Ascending aorta (tissue), 2 donors: ENCODE measurements at regions not wholly inside any gene's neighbourhood (a gene's known extent, or its start where the extent isn't known, plus 50 kb on each side); places are given as distances from the start of the nearest gene placed in this dataset.

ENCODE experiments used
- DNase-seq, 2 donors: peaks; one replicate each; pipeline ENCODE4 v3.0.0-alpha.2; 2019; ENCODE audit warnings: low spot score in 2 of 2
- H3K27ac ChIP-seq, 2 donors: fragments of 200-600 bp; sonication (generic); one replicate each; pipeline ENCODE4 v1.5.1; 2016 to 2017; ENCODE audit warnings: mild to moderate bottlenecking in 1 of 2
- H3K27me3 ChIP-seq: fragments of 200-600 bp; sonication (generic); one replicate; pipeline ENCODE4 v1.5.1; 2017
- H3K36me3 ChIP-seq, 2 donors: fragments of 200-600 bp; sonication (generic); one replicate each; pipeline ENCODE4 v1.5.1; 2016
- H3K4me1 ChIP-seq, 2 donors: fragments of 200-600 bp; sonication (generic); one replicate each; pipeline ENCODE4 v1.5.1; 2016 to 2017; ENCODE audit warnings: mild to moderate bottlenecking in 1 of 2
- H3K4me3 ChIP-seq, 2 donors: fragments of 200-600 bp; sonication (generic); one replicate each; pipeline ENCODE4 v1.5.1; 2016 to 2017; ENCODE audit warnings: mild to moderate bottlenecking in 1 of 2
- H3K9me3 ChIP-seq, 2 donors: fragments of 200-600 bp; sonication (generic); one replicate each; pipeline ENCODE4 v1.5.1; 2016
- intact Hi-C: fragments of 100-400 bp; cut with DNase I; formaldehyde crosslinking; loops from one replicate; pipeline ENCODE4 v1.15.1; 2023
- TF ChIP-seq, protein P1 (sequence below), 3 experiments: fragments of 200-600 bp in 2 of 3; fragments of 450-650 bp in 1 of 3; sonication (generic) in 2 of 3; IDR thresholded peaks; one replicate each; pipeline ENCODE4 v1.5.1; 2016 to 2019; ENCODE audit warnings: antibody characterized with exemption in 3 of 3, mild to moderate bottlenecking in 1 of 3, moderate library complexity in 1 of 3

DNA sequence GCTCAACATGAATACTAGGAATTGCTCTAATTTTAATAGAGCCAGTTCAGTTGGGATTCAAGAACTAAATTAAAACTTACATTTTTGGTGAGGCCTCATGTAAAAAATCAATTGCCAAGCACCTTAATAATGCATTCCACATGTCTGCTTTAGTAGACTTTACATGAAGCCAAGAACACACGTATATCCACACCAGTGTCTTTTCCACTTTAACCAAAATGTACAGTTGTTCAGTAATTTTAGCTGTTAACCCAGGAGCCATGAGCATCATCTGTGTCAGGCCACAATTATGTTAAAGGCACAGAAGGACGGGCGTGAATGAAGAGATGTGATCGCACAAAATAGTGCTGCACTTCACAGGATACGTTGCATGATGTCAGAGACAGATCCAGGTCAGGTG lies 136.7 kb downstream of the TLR5 start:
- H3K4me1 ChIP-seq, result peaks cover 0 to 8% of the 10 kb centered on the region in 2 donors
- H3K4me3 ChIP-seq, result no peak overlapping the region
- no peak overlapping the region for H3K27ac ChIP-seq
- no peaks in the 10 kb centered on the region for H3K27me3 ChIP-seq
- TF ChIP-seq, protein P1, sequence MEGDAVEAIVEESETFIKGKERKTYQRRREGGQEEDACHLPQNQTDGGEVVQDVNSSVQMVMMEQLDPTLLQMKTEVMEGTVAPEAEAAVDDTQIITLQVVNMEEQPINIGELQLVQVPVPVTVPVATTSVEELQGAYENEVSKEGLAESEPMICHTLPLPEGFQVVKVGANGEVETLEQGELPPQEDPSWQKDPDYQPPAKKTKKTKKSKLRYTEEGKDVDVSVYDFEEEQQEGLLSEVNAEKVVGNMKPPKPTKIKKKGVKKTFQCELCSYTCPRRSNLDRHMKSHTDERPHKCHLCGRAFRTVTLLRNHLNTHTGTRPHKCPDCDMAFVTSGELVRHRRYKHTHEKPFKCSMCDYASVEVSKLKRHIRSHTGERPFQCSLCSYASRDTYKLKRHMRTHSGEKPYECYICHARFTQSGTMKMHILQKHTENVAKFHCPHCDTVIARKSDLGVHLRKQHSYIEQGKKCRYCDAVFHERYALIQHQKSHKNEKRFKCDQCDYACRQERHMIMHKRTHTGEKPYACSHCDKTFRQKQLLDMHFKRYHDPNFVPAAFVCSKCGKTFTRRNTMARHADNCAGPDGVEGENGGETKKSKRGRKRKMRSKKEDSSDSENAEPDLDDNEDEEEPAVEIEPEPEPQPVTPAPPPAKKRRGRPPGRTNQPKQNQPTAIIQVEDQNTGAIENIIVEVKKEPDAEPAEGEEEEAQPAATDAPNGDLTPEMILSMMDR (IDR thresholded peaks at IDR 0.05), result no peak
- intact Hi-C loops, result no loop called here
- no peak for DNase-seq
- no peaks in the 10 kb centered on the region for H3K9me3 ChIP-seq
- H3K36me3 ChIP-seq, result peaks cover 12 to 27% of the 10 kb centered on the region in 2 donors

- no peak for DNase-seq
- H3K4me3 ChIP-seq, result no peak overlapping the region
- TF ChIP-seq, protein P1 (IDR thresholded peaks at IDR 0.05), result no peak
- no peaks in the 10 kb centered on the region for H3K27me3 ChIP-seq
- no peak overlapping the region for H3K27ac ChIP-seq
- H3K9me3 ChIP-seq, result no peaks in the 10 kb centered on the region
- intact Hi-C loops, result no loop called here
- H3K36me3 ChIP-seq, result peaks cover 12 to 26% of the 10 kb centered on the region in 2 donors
- peaks cover 0 to 8% of the 10 kb centered on the region in 2 donors for H3K4me1 ChIP-seq
Observed at GRCh38 chr1:223006917-223007648, 136.0 kb downstream of the TLR5 start.

DNA sequence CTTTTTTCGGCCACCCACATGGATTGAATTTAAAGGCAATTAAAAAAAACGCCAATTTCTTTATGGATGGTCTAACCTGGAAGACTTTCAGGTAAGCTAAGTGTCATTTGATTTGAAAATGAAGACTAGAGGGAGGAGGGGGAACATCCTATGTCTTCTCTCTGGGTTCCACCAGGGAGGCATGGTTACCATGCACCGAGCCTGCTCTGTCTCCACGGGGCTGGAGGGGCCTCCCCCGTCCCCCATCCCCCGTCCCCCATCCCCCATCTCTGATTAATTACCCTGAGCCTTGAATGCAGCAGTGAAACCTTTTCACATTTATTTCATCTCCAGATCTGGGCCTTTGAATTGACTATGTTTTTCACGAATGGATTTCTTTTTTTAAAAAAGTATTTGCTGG lies 135.1 kb downstream of the TLR5 start:
- Histone ChIP-seq H3K27ac (no peak overlapping the region), H3K4me1 (peaks cover 0 to 8% of the 10 kb centered on the region in 2 donors), H3K27me3 (no peaks in the 10 kb centered on the region), H3K36me3 (peaks cover 12 to 18% of the 10 kb centered on the region in 2 donors), H3K9me3 (no peaks in the 10 kb centered on the region), H3K4me3 (no peak overlapping the region)
- intact Hi-C loops, result no loop called here
- no peak for DNase-seq
- TF ChIP-seq, protein P1 (IDR thresholded peaks at IDR 0.05), result no peak

GRCh38 chr1:223008808-223009207 lies 134.2 kb downstream of the TLR5 start:
- H3K4me1 ChIP-seq, result peaks cover 0 to 8% of the 10 kb centered on the region in 2 donors
- intact Hi-C loops, result no loop called here

DNA sequence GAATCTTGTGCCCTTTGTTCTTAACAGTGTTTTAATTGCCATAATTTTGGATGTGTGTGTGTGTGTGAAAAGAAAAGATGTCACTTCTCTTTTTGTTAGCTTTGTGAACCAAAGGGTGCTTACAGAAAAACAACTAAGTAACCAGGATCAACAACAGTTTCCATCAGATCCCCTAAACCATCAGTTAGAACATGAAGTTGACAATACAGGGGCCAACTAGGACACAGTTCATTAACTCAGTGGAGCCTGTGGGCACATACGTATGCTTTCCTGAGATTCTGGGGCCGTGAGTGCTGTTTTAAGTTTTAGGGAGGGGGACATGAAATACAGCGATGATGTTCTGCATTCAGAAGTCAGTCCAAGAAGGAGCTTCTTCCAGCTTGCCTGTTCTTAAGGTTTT lies 133.6 kb downstream of the TLR5 start:
- Histone ChIP-seq H3K4me3 (no peak overlapping the region), H3K9me3 (no peaks in the 10 kb centered on the region), H3K4me1 (peaks cover 0 to 8% of the 10 kb centered on the region in 2 donors), H3K27me3 (no peaks in the 10 kb centered on the region), H3K27ac (no peak overlapping the region), H3K36me3 (peaks cover 0 to 3% of the 10 kb centered on the region in 2 donors)
- DNase-seq, result no peak
- intact Hi-C loops, result no loop called here
- TF ChIP-seq, protein P1 (IDR thresholded peaks at IDR 0.05), result no peak

More at GRCh38 chr1:223008808-223009207, 134.2 kb downstream of the TLR5 start:
- TF ChIP-seq, protein P1 (IDR thresholded peaks at IDR 0.05), result no peak
- DNase-seq, result no peak
- H3K27ac ChIP-seq, result no peak overlapping the region
- H3K36me3 ChIP-seq, result peaks cover 4 to 9% of the 10 kb centered on the region in 2 donors
- no peaks in the 10 kb centered on the region for H3K27me3 ChIP-seq
- no peaks in the 10 kb centered on the region for H3K9me3 ChIP-seq
- H3K4me3 ChIP-seq, result no peak overlapping the region
